ENCODE measurements at regions not wholly inside any gene's neighbourhood (a gene's known extent, or its start where the extent isn't known, plus 50 kb on each side); places are given as distances from the start of the nearest gene placed in this dataset.
"Not testable (repeated sequence)": the region's sequence is repeated elsewhere in the genome, so short reads cannot be mapped to it uniquely, and the experiment has no call there.

DNA sequence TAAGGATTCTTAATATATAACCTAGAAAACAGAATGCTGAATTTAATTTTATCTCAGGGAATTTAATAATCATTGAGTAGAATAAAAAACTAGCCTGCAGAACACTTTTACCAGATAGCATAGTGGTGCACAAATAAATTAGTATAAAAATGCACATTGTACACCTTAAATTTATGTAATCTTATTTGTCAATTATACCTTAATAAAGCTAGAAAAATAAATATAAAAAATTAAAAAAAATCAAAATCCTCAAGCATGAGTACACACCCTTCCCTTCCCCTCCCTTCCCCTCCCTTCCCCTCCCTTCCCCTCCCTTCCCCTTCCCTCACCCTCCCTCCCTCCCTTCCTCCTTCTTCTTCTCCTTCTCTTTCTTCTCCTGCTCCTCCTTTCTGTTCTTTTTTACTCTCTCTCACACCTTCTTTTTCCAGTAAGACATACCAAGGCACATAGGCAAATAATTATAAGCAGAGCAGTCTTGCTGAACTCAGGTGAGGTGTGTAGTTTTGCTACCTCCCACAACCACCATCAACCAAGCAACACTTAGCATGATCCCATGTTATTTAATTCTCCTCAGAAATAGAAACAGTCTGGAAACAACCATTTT is 1395.0 kb downstream of the ZPLD1 start:
- in situ Hi-C loops (cut with MboI; ENCODE audit: low sequenced_read_pairs) = no loop called here

DNA sequence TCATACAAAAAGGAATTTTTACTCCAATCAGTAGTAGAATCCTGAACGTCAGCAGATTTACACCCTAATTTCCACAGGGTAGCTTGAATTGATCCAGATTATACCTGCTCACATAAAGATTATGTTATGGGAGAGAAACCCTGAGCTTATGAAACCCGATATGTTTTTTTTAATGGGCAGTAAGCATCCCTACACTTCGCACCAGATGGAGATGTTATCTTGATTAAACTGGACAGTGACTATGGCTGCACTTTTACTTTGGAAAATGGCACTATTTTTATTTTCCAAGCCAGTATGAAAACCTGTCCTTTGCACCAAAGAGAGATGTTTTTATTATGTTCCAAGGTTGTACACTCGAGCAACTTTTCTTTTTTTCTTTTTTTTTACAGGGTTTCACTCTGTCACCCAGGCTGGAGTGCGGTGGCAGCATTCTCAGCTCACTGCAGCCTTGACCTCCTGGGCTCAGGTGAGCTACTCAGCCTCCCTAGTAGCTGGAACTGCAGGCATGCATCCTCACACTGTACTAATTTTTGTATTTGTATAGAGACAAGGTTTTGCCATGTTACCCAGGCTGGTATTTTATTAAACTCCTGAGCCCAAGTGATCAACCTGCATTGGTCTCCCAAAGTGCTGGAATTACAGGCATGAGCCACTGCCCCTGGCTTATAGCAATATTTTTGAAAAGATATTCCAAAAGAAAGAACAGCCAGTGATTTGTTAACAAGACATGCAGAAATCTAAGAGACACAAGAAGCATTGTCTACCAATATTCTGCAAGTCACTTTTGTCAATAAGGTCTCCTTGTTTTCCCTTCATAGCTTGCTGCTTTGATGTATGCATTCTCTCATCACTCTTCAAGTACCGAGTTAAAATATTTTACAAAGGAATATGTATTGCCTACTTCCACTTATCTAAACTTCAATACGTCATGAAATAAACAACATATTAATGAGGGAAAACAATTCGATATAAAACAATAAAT is 1412.6 kb downstream of the ZPLD1 start:
- in situ Hi-C loops (cut with MboI; ENCODE audit: low sequenced_read_pairs) = no loop called here

DNA sequence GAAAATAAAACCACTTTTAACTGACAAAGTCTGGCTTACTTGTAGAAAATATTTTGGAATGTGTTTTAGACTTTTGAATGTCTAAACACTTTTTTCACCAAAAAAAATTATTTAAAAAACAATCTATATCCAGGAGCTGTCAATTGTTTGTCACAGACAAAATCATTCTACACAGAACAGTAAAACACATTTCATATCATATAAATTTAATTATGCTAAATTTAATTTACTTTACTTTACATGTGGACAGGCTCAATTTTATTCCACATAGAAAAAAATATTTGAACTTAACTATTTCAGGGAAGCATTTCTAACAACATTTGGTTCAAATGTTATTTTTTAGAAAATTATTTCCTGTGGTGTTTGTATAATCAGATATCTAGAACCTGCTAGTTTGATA is 1417.0 kb downstream of the ZPLD1 start:
- in situ Hi-C loops (cut with MboI; ENCODE audit: low sequenced_read_pairs) = no loop called here

DNA sequence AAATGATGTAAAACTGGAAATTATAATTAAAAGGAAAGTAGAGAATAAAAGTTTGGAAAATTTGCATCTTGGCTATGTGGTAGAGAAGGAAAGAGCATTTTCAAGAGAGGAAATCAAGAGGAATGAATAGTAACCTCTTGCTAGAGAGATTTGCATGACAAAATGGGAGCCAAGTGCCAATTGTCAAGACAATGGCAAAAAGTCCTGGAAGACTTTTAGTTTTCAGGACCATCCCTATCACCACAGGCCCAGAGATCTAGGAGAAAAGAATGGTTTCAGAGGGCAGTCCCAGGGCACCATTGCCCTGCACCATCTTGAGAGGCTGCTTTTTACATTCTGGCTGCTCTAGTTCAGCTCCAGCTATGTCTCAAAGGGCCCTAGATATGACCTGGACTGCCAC is 1427.6 kb downstream of the ZPLD1 start:
- in situ Hi-C loops (cut with MboI; ENCODE audit: low sequenced_read_pairs) = no loop called here

DNA sequence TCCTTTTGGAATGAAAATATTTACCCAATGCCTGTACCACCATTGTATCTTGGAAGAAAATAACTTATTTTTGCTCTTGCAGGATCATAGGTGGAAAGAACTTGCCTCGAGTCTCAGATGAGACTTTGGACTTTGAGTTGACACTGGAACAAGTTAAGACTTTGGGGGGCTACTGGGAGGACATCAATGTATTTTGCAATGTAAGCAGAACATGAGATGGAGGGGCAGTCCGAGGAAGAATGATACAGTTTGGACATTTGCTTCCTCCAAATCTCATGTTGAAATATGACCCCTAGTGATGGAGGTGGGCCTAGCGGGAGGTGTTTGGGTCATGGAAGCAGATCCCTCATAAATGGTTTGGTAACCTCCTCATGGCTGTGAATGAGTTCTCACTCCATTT is 1428.6 kb downstream of the ZPLD1 start:
- in situ Hi-C loops (cut with MboI; ENCODE audit: low sequenced_read_pairs) = no loop called here

DNA sequence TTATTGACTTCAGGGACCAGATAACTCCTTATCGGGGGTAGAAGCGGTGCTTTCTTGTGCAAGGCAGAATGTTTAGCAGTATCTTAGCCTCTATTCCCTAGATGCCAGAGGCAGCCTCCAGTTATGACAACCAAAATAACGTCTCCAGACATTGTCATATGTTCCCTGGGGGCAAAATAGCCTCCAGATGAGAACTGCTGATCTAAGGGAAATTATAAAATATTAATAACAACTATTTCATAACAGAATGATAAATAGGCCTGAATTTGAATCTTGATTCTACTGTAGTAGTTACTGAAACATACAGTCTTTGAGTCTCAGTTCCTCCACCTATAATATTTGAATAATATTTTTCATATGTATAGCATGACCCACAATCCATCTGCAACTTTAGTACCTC is 1431.3 kb downstream of the ZPLD1 start:
- in situ Hi-C loops (cut with MboI; ENCODE audit: low sequenced_read_pairs) = no loop called here

DNA sequence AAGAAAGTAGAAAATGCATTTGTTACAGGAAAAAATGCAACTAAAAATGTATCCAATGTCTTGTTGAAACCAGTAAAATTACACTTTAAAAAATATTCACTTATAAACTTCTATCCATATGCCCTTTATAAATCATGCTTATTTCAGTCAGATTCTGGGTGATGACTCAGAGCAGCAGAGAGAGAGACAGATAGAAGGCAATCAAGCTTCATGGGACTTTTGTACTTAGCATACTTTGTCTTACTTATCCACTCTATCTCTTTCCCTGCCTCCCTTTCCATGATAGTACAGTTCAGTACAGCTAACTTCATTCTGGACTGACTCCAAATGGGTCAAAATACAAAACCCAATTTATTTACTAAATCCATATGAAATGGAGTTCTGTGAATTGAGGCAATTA is 1438.2 kb downstream of the ZPLD1 start:
- in situ Hi-C loops (cut with MboI; ENCODE audit: low sequenced_read_pairs) = no loop called here

DNA sequence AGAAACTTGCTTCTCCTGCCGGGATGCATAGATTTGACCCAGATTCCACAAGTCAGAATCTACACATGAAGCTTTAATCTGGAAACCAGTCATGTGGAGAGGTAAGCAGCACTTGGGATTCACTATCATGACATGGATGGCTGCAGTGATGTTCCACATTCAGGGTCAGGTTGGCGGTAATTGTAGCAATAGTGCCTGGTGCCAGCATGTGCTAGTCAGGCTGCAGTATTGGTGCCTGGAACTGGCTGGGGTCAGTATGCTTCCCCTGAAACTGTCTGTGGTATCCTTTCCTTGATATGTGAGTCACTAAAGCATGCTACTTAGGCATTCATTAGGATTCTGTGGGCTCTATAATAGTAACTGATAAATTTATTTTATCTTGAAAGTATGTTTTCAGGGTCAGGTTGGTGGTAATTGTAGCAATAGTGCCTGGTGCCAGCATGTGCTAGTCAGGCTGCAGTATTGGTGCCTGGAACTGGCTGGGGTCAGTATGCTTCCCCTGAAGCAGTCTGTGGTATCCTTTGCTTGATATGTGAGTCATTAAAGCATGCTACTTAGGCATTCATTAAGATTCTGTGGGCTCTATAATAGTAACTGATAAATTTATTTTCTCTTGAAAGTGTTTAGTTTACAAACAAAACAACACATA is 1439.2 kb downstream of the ZPLD1 start:
- in situ Hi-C loops (cut with MboI; ENCODE audit: low sequenced_read_pairs) = no loop called here

DNA sequence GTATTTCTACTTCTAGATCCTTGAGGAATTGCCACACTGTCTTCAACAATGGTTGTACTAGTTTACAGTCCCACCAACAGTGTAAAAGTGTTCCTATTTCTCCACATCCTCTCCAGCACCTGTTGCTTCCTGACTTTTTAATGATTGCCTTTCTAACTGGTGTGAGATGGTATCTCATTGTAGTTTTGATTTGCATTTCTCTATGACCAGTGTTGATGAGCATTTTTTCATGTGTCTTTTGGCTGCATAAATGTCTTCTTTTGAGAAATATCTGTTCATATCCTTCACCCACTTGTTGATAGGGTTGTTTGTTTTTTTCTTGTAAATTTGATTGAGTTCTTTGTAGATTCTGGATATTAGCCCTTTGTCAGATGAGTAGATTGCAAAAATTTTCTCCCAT is 1447.0 kb downstream of the ZPLD1 start:
- in situ Hi-C loops (cut with MboI; ENCODE audit: low sequenced_read_pairs) = not testable (repeated sequence)

DNA sequence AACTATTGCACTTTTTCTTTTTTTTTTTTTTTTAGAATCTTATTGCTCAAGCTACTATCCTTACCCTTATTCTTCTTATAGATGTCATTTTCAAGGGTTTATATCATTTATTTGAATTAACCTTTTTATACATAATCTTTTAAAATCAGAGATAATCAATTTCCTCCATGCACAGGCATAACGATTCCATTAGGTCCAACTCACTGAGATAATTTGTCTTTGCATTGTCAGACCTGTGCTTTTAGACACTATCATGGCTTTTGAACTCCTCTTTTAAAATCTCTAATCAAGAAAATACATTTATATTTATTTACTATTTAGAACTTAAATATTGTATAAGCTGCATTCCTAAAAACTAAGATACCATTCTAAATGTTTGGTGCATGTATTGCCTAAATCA is 1454.9 kb downstream of the ZPLD1 start:
- in situ Hi-C loops (cut with MboI; ENCODE audit: low sequenced_read_pairs) = no loop called here

DNA sequence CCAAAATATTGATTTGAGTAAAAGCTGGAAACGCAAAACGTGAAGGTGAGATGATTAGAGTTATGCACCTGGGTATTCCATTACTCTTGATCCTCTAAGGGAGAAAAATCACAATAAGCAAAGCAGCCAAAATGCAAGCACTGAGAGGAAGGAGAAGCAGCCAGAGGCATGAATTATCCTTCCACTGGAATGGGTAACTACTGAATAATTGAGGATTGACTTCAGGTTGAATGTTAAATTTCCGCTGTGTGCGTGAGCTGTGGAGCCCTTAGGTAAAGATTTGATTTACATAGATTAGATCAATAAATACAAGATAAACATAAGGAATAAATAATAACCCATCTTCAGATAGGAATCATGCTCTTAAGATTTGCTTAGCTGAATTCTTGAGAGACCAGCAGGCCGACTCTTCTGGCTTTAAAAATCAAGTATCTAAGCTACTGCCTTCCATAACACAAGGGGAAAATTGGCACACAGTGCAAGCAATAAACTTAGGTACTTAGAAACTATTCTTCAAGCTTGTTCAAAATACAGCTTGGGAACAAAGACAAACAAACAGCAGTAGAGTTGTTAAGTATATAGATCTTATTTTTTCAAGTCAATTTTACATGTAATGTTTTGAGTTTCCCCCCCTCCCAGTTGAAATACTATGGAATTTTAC is 1459.5 kb downstream of the ZPLD1 start:
- in situ Hi-C loops (cut with MboI; ENCODE audit: low sequenced_read_pairs) = no loop called here

DNA sequence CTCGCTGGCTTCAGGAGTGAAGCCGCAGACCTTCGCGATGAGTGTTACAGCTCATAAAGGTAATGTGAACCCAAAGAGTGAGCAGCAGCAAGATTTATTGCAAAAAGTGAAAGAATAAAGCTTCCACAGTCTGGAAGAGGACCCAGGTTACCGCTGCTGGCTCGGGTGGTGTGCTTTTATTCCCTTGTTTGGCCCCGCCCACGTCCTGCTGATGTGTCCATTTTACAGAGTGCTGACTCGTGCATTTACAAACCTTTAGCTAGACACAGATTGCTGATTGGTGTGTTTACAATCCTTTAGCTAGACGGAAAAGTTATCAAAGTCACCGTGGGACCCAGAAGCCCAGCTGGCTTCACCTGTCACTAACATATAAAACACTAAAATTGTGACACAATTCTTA is 1464.5 kb downstream of the ZPLD1 start:
- in situ Hi-C loops (cut with MboI; ENCODE audit: low sequenced_read_pairs) = no loop called here

DNA sequence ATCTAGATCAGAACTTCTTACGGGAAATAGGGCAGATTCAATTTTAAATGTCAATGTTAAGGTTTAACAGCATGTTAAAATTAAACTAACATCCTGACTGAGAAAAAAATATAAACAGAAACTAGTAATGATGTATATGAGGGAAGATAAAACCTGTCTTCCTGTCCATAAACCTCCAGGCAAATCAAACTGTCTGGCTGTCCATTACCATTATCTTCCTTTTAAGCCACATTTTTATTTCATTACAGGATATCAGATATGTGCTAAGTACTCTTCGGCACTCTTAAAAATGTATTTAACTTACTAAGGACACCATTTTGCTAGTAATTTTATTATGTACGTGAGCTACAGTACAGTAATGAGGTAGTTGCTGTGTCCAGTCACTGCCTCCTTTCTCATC is 1461.7 kb upstream of the ALCAM start:
- in situ Hi-C loops (cut with MboI; ENCODE audit: low sequenced_read_pairs) = no loop called here

DNA sequence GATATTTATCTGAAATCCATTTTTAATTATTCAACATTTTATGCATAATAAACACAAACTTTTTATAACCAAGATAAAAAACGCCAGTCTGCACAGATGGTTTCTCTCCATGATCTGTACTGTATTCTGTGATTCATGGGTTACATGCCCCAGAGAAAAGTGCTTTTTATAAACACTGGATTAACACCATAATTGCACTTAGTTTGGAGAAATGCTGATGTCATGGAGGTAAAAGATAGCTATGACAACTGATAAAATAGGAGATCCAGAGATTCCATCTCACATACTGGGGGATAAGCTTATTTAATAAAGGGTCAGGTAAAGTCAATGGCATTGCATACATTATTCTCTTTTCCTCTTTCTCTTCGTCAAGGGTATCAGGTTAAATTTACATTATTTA is 1460.4 kb upstream of the ALCAM start:
- in situ Hi-C loops (cut with MboI; ENCODE audit: low sequenced_read_pairs) = no loop called here

DNA sequence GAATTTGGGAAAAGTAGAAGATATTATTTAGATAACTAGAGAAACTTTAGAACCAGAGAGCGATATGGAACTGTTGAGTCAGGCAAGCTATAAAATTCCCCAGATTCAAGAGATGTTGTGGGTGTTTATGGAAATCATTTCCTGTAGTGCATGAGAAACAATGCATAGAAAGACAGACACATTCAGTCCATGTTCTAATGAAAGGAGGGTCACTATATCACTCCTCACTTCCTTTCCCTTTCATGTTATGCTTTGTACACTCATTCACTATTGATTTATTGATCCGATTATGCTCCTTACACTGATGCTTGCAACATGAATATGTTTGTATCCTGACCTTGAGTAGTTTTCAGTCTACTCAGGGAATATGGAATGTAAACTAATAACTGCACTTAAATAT is 1459.9 kb upstream of the ALCAM start:
- in situ Hi-C loops (cut with MboI; ENCODE audit: low sequenced_read_pairs) = no loop called here

DNA sequence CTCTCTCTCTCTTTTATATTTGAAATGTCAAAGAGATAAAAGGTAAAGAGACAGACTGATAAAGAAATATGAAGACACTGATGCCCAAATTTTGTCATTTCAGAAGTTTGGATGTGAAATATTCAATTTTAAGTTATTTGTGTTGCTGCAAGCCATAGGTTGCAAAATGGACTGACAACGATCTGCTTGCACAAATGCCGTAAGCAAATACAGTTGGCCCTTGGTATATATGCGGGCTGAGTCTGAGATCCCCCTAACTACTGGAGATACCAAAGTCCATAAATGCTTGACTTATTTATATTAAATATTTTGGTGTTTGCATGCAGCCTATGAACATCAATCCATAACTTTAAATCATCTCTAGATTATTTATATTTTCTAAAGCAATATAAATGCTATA is 1459.1 kb upstream of the ALCAM start:
- in situ Hi-C loops (cut with MboI; ENCODE audit: low sequenced_read_pairs) = no loop called here

DNA sequence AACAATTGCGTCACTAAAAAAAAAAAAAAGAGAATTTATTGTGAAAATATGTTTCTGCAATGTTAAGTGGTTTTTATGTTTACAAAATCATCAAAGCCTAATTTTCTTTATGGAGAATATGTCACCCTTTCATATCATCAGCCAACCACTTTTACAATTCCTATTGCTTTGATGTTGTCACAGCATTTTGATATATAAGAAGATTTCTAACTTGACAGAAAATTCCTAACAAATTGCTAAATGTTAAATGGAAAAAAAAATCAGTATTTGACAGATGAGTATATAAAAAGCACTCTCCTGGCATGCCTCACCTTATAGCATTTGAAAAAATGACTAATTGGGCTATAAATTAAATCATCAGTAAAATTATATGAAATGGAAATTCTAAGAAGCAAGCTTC is 1457.3 kb upstream of the ALCAM start:
- in situ Hi-C loops (cut with MboI; ENCODE audit: low sequenced_read_pairs) = no loop called here

DNA sequence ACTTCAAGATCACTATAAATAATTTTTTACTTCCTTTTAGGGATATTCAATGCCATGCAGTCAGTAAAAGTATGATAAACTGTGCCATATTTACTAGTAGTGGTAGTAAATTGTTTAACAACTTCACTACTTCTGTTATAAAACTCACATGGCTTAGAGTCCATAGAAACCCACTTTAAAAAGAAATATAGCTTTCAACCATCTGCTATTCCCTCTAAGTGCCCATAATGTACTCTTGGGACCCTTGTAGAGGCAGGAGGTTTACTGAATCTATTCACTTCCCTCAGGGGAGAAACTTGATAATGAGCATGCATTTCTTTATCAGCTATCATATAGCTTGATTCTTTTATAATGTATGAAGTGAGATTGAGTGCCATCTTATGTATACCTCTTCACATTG is 1448.4 kb upstream of the ALCAM start:
- in situ Hi-C loops (cut with MboI; ENCODE audit: low sequenced_read_pairs) = no loop called here

DNA sequence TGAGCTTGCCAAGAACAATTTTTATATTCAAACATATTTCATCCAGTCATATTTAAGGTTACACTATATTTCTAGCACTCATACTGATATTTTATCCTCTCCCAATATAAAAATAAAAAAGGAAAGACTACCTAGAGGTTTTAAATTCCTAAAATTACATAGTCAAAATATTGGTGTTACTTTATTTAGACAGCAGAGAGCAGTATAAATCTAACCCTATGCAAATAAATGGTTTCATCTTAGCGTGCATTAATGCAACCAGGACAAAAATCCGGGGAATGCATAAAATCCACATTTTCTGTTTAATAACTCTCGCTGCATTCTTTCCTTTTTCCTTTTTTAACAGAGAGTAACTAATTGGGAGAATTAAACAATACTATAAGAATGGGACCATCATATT is 1447.4 kb upstream of the ALCAM start:
- in situ Hi-C loops (cut with MboI; ENCODE audit: low sequenced_read_pairs) = no loop called here

DNA sequence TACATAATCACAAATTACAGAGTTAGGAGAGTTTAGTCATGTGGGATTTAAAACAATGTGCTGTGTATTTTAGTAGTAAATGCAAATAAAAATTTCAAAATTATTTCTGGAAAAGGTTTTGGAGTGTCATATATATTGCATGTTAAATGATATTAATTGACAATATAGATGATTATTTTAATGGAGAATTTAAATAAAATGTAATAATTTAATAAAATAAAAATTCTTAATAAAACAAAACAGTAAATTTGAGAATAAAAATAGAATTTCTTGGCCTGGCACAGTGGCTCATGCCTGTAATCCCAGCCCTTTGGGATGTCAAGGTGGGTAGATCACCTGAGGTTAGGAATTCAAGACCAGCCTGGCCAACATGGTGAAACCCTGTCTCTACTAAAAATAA is 1442.8 kb upstream of the ALCAM start:
- in situ Hi-C loops (cut with MboI; ENCODE audit: low sequenced_read_pairs) = no loop called here

DNA sequence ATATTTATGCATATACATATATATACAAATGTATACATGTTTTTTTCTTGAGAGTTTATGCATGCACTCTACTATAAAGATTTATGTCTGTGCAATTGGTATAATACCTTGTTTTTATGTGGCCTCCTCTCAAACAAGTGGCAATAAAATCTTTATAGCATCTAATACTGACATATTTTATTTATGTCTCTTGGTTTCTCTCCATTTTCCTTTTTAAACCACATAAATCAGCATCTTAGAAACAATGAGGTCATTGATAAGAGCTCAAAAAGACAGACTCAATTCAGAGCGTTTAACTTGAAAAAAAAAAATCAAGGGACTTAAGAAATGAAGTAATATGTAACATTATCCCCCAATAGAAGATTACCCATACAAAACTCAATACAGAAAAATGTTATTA is 1442.2 kb upstream of the ALCAM start:
- in situ Hi-C loops (cut with MboI; ENCODE audit: low sequenced_read_pairs) = no loop called here

All from HL-60/S4 (cell line).